H1 (cell line): ENCODE measurements at regions not wholly inside any gene's neighbourhood (a gene's known extent, or its start where the extent isn't known, plus 50 kb on each side); places are given as distances from the start of the nearest gene placed in this dataset.

Source experiments
- CTCF ChIA-PET: fragments of 300-600 bp; sonication (Branson Sonifier 250); formaldehyde crosslinking; loops from one replicate; lab custom pipeline; 2021; ENCODE audit not compliant: partially characterized antibody; lab: Charles Lee
- POLR2A ChIA-PET: fragments of 300-600 bp; sonication (Branson Sonifier 250); formaldehyde crosslinking; loops from one replicate; lab custom pipeline; 2021; ENCODE audit warnings: inconsistent platforms; ENCODE audit not compliant: partially characterized antibody; lab: Charles Lee
- DNase-seq, 2 experiments: peaks; one replicate each; pipeline versions ENCODE4 v3.0.0 to v3.0.0-alpha.2; 2010 to 2022; ENCODE audit warnings: low spot score in 2 of 2, low read depth in 1 of 2, mixed read lengths in 1 of 2
- FAIRE-seq: peaks from 2 replicates; lab custom pipeline; 2011; peaks lifted over from hg19 to GRCh38; lab: Jason Lieb, UNC
- H2AFZ ChIP-seq: 2 replicates; pipeline ENCODE4 v1.8.1; 2012; ENCODE audit warnings: low read length, inconsistent platforms
- H2AK5ac ChIP-seq: 2 replicates; pipeline ENCODE4 v1.6.1; 2013; ENCODE audit warnings: low read depth, low read length
- H2BK120ac ChIP-seq: replicated peaks from 2 replicates; pipeline ENCODE3; 2013; ENCODE audit warnings: low read depth, low read length, inconsistent platforms
- H2BK12ac ChIP-seq: 2 replicates; pipeline ENCODE4 v1.6.1; 2013; ENCODE audit warnings: low read depth, low read length
- H2BK15ac ChIP-seq: 2 replicates; pipeline ENCODE4 v1.6.1; 2013; ENCODE audit warnings: low read length
- H2BK20ac ChIP-seq: 2 replicates; pipeline ENCODE4 v1.6.1; 2013; ENCODE audit warnings: low read length
- H2BK5ac ChIP-seq: 2 replicates; pipeline ENCODE4 v1.6.1; 2013; ENCODE audit warnings: low read depth, low read length
- H3K14ac ChIP-seq: 2 replicates; pipeline ENCODE4 v1.6.1; 2013; ENCODE audit warnings: inconsistent platforms; ENCODE audit not compliant: insufficient read length
- H3K18ac ChIP-seq: 2 replicates; pipeline ENCODE4 v1.6.1; 2013; ENCODE audit warnings: low read length; ENCODE audit errors: extremely low read depth
- H3K23ac ChIP-seq: 2 replicates; pipeline ENCODE4 v1.6.1; 2013; ENCODE audit warnings: inconsistent platforms; ENCODE audit not compliant: insufficient read length
- H3K23me2 ChIP-seq: 2 replicates; pipeline ENCODE4 v1.6.1; 2013; ENCODE audit warnings: low read depth, low read length
- H3K27ac ChIP-seq: 2 replicates; pipeline ENCODE4 v1.6.1; 2011; ENCODE audit warnings: low read depth, low read length, inconsistent platforms
- H3K27me3 ChIP-seq, 4 experiments: replicated peaks in 1 of 4; 1 replicate in 1 of 4; 2 replicates in 3 of 4; pipeline versions ENCODE4 v1.6.1 to v1.8.1; 2011 to 2013; ENCODE audit warnings: low read length in 3 of 4, mild to moderate bottlenecking in 3 of 4, inconsistent platforms in 2 of 4, mixed read lengths in 2 of 4, moderate library complexity in 1 of 4; ENCODE audit not compliant: control insufficient read depth in 3 of 4, insufficient read depth in 3 of 4; ENCODE audit errors: extremely low read depth in 1 of 4
- H3K36me3 ChIP-seq, 4 experiments: 2 replicates each; pipeline versions ENCODE4 v1.6.1 to v1.8.1; 2011 to 2013; ENCODE audit warnings: mild to moderate bottlenecking in 4 of 4, low read length in 3 of 4, moderate library complexity in 2 of 4, control low read depth in 1 of 4, inconsistent platforms in 1 of 4; ENCODE audit not compliant: insufficient read depth in 4 of 4, control insufficient read depth in 2 of 4
- H3K4ac ChIP-seq: replicated peaks from 2 replicates; pipeline ENCODE3; 2013; ENCODE audit warnings: low read length, low read depth, mixed read lengths, inconsistent platforms; ENCODE audit not compliant: insufficient read length
- H3K4me1 ChIP-seq, 4 experiments: replicated peaks in 1 of 4; 1 replicate in 1 of 4; 2 replicates in 3 of 4; pipeline versions ENCODE4 v1.6.1 to v1.8.1; 2011 to 2013; ENCODE audit warnings: low read length in 3 of 4, inconsistent platforms in 2 of 4, mixed read lengths in 1 of 4; ENCODE audit not compliant: insufficient read depth in 4 of 4, control insufficient read depth in 3 of 4
- H3K4me2 ChIP-seq, 2 experiments: 2 replicates each; pipeline versions ENCODE4 v1.6.1 to v1.8.1; 2011 to 2013; ENCODE audit warnings: low read depth in 2 of 2, low read length in 2 of 2, control low read depth in 1 of 2, inconsistent platforms in 1 of 2, mild to moderate bottlenecking in 1 of 2; ENCODE audit not compliant: insufficient read depth in 1 of 2
- H3K4me3 ChIP-seq, 4 experiments: fragments of 200-600, 300-600 bp in 1 of 4; sonication (generic), shearing (Covaris generic), sonication (Bioruptor Twin) in 1 of 4; 2 replicates each; pipeline versions ENCODE4 v1.5.1 to v1.8.1; 2011 to 2016; ENCODE audit warnings: low read length in 4 of 4, low read depth in 3 of 4, control low read depth in 2 of 4, inconsistent platforms in 2 of 4, mild to moderate bottlenecking in 2 of 4, mixed read lengths in 1 of 4, moderate library complexity in 1 of 4; ENCODE audit not compliant: insufficient read depth in 2 of 4; ENCODE audit errors: extremely low read depth in 1 of 4
- H3K56ac ChIP-seq: replicated peaks from 2 replicates; pipeline ENCODE3; 2013; ENCODE audit warnings: low read depth, mild to moderate bottlenecking, mixed read lengths, low read length, inconsistent platforms; ENCODE audit not compliant: insufficient read length
- H3K79me1 ChIP-seq: 2 replicates; pipeline ENCODE4 v1.6.1; 2013; ENCODE audit warnings: low read depth, low read length, control low read depth
- H3K79me2 ChIP-seq, 2 experiments: 2 replicates each; pipeline versions ENCODE4 v1.6.1 to v1.8.1; 2012 to 2013; ENCODE audit warnings: low read length in 2 of 2, mild to moderate bottlenecking in 2 of 2, inconsistent platforms in 1 of 2; ENCODE audit not compliant: insufficient read depth in 2 of 2, control insufficient read depth in 1 of 2
- H3K9ac ChIP-seq, 4 experiments: replicated peaks in 1 of 4; 1 replicate in 1 of 4; 2 replicates in 3 of 4; pipeline versions ENCODE4 v1.6.1 to v1.8.1; 2011 to 2013; ENCODE audit warnings: low read depth in 3 of 4, low read length in 3 of 4, control low read depth in 2 of 4, mild to moderate bottlenecking in 2 of 4, moderate library complexity in 2 of 4, inconsistent platforms in 1 of 4; ENCODE audit errors: extremely low read depth in 1 of 4
- H3K9me3 ChIP-seq, 2 experiments: 2 replicates each; pipeline versions ENCODE4 v1.6.1 to v1.8.1; 2012 to 2013; ENCODE audit warnings: mild to moderate bottlenecking in 2 of 2, moderate library complexity in 2 of 2, control low read depth in 1 of 2, inconsistent platforms in 1 of 2, low read depth in 1 of 2, low read length in 1 of 2, mixed read lengths in 1 of 2; ENCODE audit not compliant: insufficient read depth in 2 of 2
- H4K20me1 ChIP-seq, 2 experiments: replicated peaks in 1 of 2; 2 replicates each; pipeline versions ENCODE3 to v1.8.1; 2011 to 2013; ENCODE audit warnings: inconsistent platforms in 2 of 2, low read length in 2 of 2, mild to moderate bottlenecking in 1 of 2; ENCODE audit not compliant: insufficient read depth in 2 of 2, control insufficient read depth in 1 of 2
- H4K5ac ChIP-seq: 2 replicates; pipeline ENCODE4 v1.6.1; 2013; ENCODE audit warnings: low read length, low read depth, mixed read lengths, inconsistent platforms; ENCODE audit not compliant: insufficient read length
- H4K8ac ChIP-seq: 2 replicates; pipeline ENCODE4 v1.8.0; 2013; ENCODE audit warnings: mild to moderate bottlenecking, moderate library complexity, low read length, inconsistent platforms; ENCODE audit not compliant: insufficient read depth; ENCODE audit errors: extremely low read depth
- H4K91ac ChIP-seq: replicated peaks from 2 replicates; pipeline ENCODE3; 2013; ENCODE audit warnings: low read length, mixed read lengths, inconsistent platforms; ENCODE audit not compliant: insufficient read length
- CBX8 ChIP-seq: fragments of 300-800, 300-1000 bp; sonication (generic); IDR thresholded peaks from 2 replicates; pipeline ENCODE4 v1.7.1; 2016; ENCODE audit warnings: low read depth, low read length, borderline replicate concordance
- EP300 ChIP-seq, 2 experiments: IDR thresholded peaks; 1 replicate in 1 of 2; 2 replicates in 1 of 2; pipeline ENCODE4 v1.6.1; 2011 to 2012; ENCODE audit warnings: low read depth in 2 of 2, low read length in 2 of 2, mild to moderate bottlenecking in 2 of 2, borderline replicate concordance in 1 of 2, inconsistent platforms in 1 of 2, moderate library complexity in 1 of 2
- POLR2A ChIP-seq, 2 experiments: IDR thresholded peaks; 1 replicate in 1 of 2; 2 replicates in 1 of 2; pipeline ENCODE4 v1.6.1; 2011; ENCODE audit warnings: low read depth in 2 of 2, low read length in 2 of 2, mild to moderate bottlenecking in 2 of 2; ENCODE audit errors: control extremely low read depth in 1 of 2
- SP2 ChIP-seq: IDR thresholded peaks from 2 replicates; pipeline ENCODE4 v1.6.1; 2012; ENCODE audit warnings: mild to moderate bottlenecking, low read length, inconsistent platforms
- TBP ChIP-seq: IDR thresholded peaks from 2 replicates; pipeline ENCODE4 v1.6.1; 2011; ENCODE audit warnings: low read depth, low read length, improper control_type of control experiment
- WGBS, 2 experiments: shearing (Covaris generic) in 1 of 2; methylation state at CpG; one replicate each; pipeline versions ENCODE4 v1.1.6 to v1.1.7; 2013 to 2015; ENCODE audit warnings: low lambda C conversion rate in 2 of 2, mixed read lengths in 2 of 2, inconsistent platforms in 1 of 2, low coverage in 1 of 2, missing lambda C conversion rate in 1 of 2; ENCODE audit not compliant: insufficient replicate concordance in 2 of 2, insufficient coverage in 1 of 2, insufficient read length in 1 of 2; ENCODE audit errors: extremely low coverage in 1 of 2, missing lambda C conversion rate in 1 of 2; 5-methylcytosine and 5-hydroxymethylcytosine counted together

DNA sequence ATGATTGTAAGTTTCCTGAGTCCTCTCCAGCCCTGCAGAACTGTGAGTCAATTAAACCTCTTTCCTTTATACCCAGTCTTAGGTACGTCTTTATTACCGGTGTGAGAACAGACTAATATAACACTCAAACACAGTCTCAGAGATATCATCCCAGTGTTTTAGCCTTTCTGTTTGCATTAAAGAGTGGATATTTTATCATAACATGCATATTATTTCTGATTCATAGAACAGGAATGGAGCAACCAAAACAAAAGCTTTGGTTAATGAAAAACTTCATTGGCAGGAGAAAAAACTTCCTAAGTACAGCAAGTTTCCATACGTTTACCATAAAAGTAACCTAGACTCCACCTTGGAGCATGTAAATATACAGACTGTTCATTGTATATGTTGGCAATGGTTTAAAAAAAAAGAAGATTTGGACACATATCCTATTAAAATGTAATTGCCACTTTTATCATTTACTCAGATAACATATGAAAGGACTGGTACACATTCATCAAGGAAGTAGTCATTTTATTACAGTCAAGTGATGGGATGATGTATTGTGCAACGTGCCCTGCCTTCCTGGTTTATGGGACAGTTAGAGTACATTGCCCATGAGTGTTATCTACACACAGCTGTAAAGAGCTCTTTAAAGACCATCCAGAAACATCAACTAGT, 144.8 kb downstream of the ETS2 start:
- H3K79me1 ChIP-seq: no peaks in the 10 kb centered on the region
- no peak overlapping the region for H2AK5ac ChIP-seq
- POLR2A ChIA-PET: no interaction called here
- peaks cover 0 to 4% (median 1%) of the 10 kb centered on the region in 4 experiments; a peak in 2 of 7 replicates for H3K27me3 ChIP-seq
- no peaks in the 10 kb centered on the region for H3K36me3 ChIP-seq
- H3K9ac ChIP-seq: no peak overlapping the region
- no peak overlapping the region for H2BK120ac ChIP-seq
- no peak overlapping the region for H3K23ac ChIP-seq
- no peaks in the 10 kb centered on the region for H3K9me3 ChIP-seq
- no peak overlapping the region for H2BK20ac ChIP-seq
- no peak overlapping the region for H4K8ac ChIP-seq
- H3K14ac ChIP-seq: no peak overlapping the region
- no peak for FAIRE-seq
- H3K23me2 ChIP-seq: no peaks in the 10 kb centered on the region
- CTCF ChIA-PET: no interaction called here
- no peak overlapping the region for H2BK15ac ChIP-seq
- no peaks in the 10 kb centered on the region for H4K20me1 ChIP-seq
- no peak overlapping the region for H3K4me2 ChIP-seq
- H3K4ac ChIP-seq: no peak overlapping the region
- no peak overlapping the region for H2BK5ac ChIP-seq
- TF ChIP-seq TBP (no peak), POLR2A (IDR thresholded peaks at IDR 0.05; ENCODE audit: control extremely low read depth in 1 of 2, low read depth in 2 of 2, low read length in 2 of 2) (no peak), EP300 (IDR thresholded peaks at IDR 0.05; ENCODE audit: borderline replicate concordance in 1 of 2, low read depth in 2 of 2, low read length in 2 of 2) (no peak), SP2 (no peak), CBX8 (no peak)
- H3K4me3 ChIP-seq: no peak overlapping the region
- peaks cover 2 to 6% (median 4%) of the 10 kb centered on the region in 4 experiments for H3K4me1 ChIP-seq
- 89% methylated on average over 4 of the region's 4 CpGs; no CpG with 5 or more reads in 1 of the 2 experiments for WGBS, 2 experiments
- no peaks in the 10 kb centered on the region for H3K79me2 ChIP-seq
- no peak for DNase-seq
- no peak overlapping the region for H3K27ac ChIP-seq
- no peak overlapping the region for H2BK12ac ChIP-seq
- no peak overlapping the region for H3K18ac ChIP-seq
- no peak overlapping the region for H2AFZ ChIP-seq
- no peak overlapping the region for H4K91ac ChIP-seq
- no peak overlapping the region for H4K5ac ChIP-seq
- no peak overlapping the region for H3K56ac ChIP-seq
